Aorta (tissue), 5 donors: ENCODE measurements at regions not wholly inside any gene's neighbourhood (a gene's known extent, or its start where the extent isn't known, plus 50 kb on each side); places are given as distances from the start of the nearest gene placed in this dataset.

Source experiments
- ATAC-seq: fragments of 200-7000 bp; cut with Tn5 transposase; one replicate; pipeline ENCODE4 v1.9.1; 2022; ENCODE audit warnings: moderate library complexity; ENCODE audit not compliant: low FRiP score
- DNase-seq, 2 donors: peaks; one replicate each; pipeline ENCODE4 v3.0.0-alpha.2; 2020
- H3K27ac ChIP-seq, 2 donors: one replicate each; pipeline ENCODE4 v1.5.1; 2013; ENCODE audit warnings: low read length in 2 of 2, mild to moderate bottlenecking in 2 of 2, moderate library complexity in 2 of 2, control low read depth in 1 of 2, inconsistent platforms in 1 of 2, low read depth in 1 of 2
- H3K27me3 ChIP-seq, 2 donors: one replicate each; pipeline ENCODE4 v1.6.1; 2013; ENCODE audit warnings: control low read depth in 1 of 2, low read length in 1 of 2, mild to moderate bottlenecking in 1 of 2, moderate library complexity in 1 of 2; ENCODE audit not compliant: insufficient read depth in 2 of 2, control insufficient read depth in 1 of 2
- H3K36me3 ChIP-seq, 2 donors: one replicate each; pipeline ENCODE4 v1.6.1; 2013; ENCODE audit warnings: control low read depth in 1 of 2, low read length in 1 of 2, mild to moderate bottlenecking in 1 of 2; ENCODE audit not compliant: insufficient read depth in 2 of 2, control insufficient read depth in 1 of 2
- H3K4me1 ChIP-seq, 2 donors: one replicate each; pipeline ENCODE4 v1.6.1; 2013; ENCODE audit warnings: low read length in 2 of 2, control low read depth in 1 of 2, mild to moderate bottlenecking in 1 of 2, moderate library complexity in 1 of 2; ENCODE audit not compliant: insufficient read depth in 2 of 2, control insufficient read depth in 1 of 2
- H3K4me3 ChIP-seq, 2 donors: one replicate each; pipeline ENCODE4 v1.5.1; 2013; ENCODE audit warnings: low read length in 2 of 2, control low read depth in 1 of 2, mild to moderate bottlenecking in 1 of 2
- H3K9me3 ChIP-seq: one replicate; pipeline ENCODE4 v1.6.1; 2013; ENCODE audit warnings: mild to moderate bottlenecking, low read length; ENCODE audit not compliant: control insufficient read depth
- WGBS, 2 donors: extraction: QIAGEN DNeasy Blood & Tissue Kit; methylation state at CpG; one replicate each; pipeline ENCODE4 v1.1.7; 2013; 5-methylcytosine and 5-hydroxymethylcytosine counted together
- intact Hi-C, 2 donors: fragments of 100-400 bp; cut with DNase I; formaldehyde crosslinking; loops; one replicate each; pipeline versions ENCODE4 v1.14.2 to v1.15.0; 2022
- donor health status: healthy with polysubstance abuse.
- donor health status: Bipolar disorder and iron deficiency.
- donor health status: DM: no; HTN: no; CAD: no.
- donor health status: DM: no; HTN: no; CAD: no.
- donor health status: DM: yes; HTN: yes; CAD: no.

GRCh38 chr5:74576941-74577456, 63.5 kb downstream of the ENC1 start:
- no peak overlapping the region for H3K27ac ChIP-seq
- DNase-seq (no peak), ATAC-seq (peak; percentile 70)
- no peaks in the 10 kb centered on the region for H3K9me3 ChIP-seq
- WGBS, 2 donors: 72% methylated on average over 6 of the region's 6 CpGs
- intact Hi-C loops: no loop called here
- H3K27me3 ChIP-seq: no peaks in the 10 kb centered on the region
- H3K4me3 ChIP-seq: no peak overlapping the region
- no peaks in the 10 kb centered on the region for H3K36me3 ChIP-seq
- H3K4me1 ChIP-seq: no peaks in the 10 kb centered on the region

GRCh38 chr5:74575741-74576538, 64.6 kb downstream of the ENC1 start:
- no peaks in the 10 kb centered on the region for H3K9me3 ChIP-seq
- H3K27me3 ChIP-seq: no peaks in the 10 kb centered on the region
- H3K36me3 ChIP-seq: no peaks in the 10 kb centered on the region
- no peak for DNase-seq
- H3K27ac ChIP-seq: no peak overlapping the region
- WGBS, 2 donors: 72 to 77% methylated on average over 15 of the region's 15 CpGs
- ATAC-seq: peak; percentile 43
- intact Hi-C loops: no loop called here
- no peaks in the 10 kb centered on the region for H3K4me1 ChIP-seq
- no peak overlapping the region for H3K4me3 ChIP-seq

- Histone ChIP-seq H3K9me3 (peaks cover 1% of the 10 kb centered on the region), H3K4me3 (no peak overlapping the region), H3K27ac (no peak overlapping the region), H3K27me3 (no peaks in the 10 kb centered on the region), H3K36me3 (no peaks in the 10 kb centered on the region), H3K4me1 (no peaks in the 10 kb centered on the region)
- ATAC-seq (no peak), DNase-seq (no peak)
- WGBS, 2 donors: 86 to 87% methylated on average over 2 of the region's 2 CpGs
- intact Hi-C loops: no loop called here
Measured at GRCh38 chr5:74570250-74570649, 70.3 kb downstream of the ENC1 start.

DNA sequence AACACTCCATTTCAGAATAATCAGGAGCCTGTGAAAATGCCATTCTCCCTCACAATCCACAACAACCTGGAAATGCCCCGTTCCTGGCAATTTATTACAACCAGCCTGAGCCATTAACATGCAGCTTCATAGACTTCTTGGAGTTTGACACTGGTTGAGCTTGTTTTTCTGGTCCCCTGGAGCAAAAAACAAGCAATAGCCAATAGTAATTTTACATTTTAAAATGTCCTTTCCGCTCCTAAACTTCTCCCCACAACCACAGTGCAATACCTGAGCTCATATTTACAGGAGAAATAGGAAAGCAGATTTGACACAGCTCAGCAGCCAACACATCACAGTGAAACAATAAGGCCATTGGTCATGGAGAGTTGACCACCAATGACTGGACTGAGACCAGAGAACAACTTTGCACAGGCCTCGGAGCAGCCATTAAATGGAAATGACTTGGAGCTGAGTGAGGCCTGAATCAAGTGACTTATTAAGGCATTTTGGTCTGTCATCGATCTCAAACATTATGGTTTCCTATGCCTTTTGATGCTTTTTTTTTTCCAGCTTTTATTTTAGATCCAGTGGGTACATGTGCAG, 73.0 kb downstream of the ENC1 start:
- 84 to 85% methylated on average over 4 of the region's 4 CpGs for WGBS, 2 donors
- Histone ChIP-seq H3K27ac (no peak overlapping the region), H3K36me3 (no peaks in the 10 kb centered on the region), H3K4me3 (no peak overlapping the region), H3K27me3 (no peaks in the 10 kb centered on the region), H3K9me3 (peaks cover 1% of the 10 kb centered on the region), H3K4me1 (no peaks in the 10 kb centered on the region)
- intact Hi-C loops: no loop called here
- no peak for DNase-seq
- ATAC-seq: no peak

DNA sequence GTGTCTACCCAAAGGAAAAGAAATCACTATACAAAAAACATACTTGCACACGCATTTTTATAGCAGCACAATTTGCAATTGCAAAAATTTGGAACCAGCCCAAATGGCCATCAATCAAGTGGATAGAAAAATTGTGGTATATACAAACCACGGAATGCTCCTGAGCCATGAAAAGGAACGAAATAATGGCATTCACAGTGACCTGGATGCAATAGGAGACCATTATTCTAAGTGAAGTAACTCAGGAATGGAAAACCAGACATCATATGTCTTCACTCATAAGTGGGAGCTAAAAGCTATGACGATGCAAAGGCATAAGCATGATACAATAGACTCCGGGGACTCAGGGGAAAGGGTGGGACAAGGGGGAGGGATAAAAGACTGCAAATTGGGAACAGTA, 78.4 kb downstream of the ENC1 start:
- no peak for ATAC-seq
- intact Hi-C loops: no loop called here

GRCh38 chr5:74560245-74560644, 80.3 kb downstream of the ENC1 start:
- H3K27me3 ChIP-seq: no peaks in the 10 kb centered on the region
- intact Hi-C loops: no loop called here
- H3K9me3 ChIP-seq: no peaks in the 10 kb centered on the region
- ATAC-seq: no peak
- no peak overlapping the region for H3K4me3 ChIP-seq
- no peak for DNase-seq
- no peak overlapping the region for H3K27ac ChIP-seq
- H3K36me3 ChIP-seq: no peaks in the 10 kb centered on the region
- no peaks in the 10 kb centered on the region for H3K4me1 ChIP-seq

More for the DNA sequence above, 78.4 kb downstream of the ENC1 start:
- Histone ChIP-seq H3K27ac (no peak overlapping the region), H3K4me3 (no peak overlapping the region), H3K9me3 (no peaks in the 10 kb centered on the region), H3K36me3 (no peaks in the 10 kb centered on the region), H3K4me1 (no peaks in the 10 kb centered on the region), H3K27me3 (no peaks in the 10 kb centered on the region)
- no peak for DNase-seq
- WGBS, 2 donors: 58 to 61% methylated on average over 5 of the region's 5 CpGs

DNA sequence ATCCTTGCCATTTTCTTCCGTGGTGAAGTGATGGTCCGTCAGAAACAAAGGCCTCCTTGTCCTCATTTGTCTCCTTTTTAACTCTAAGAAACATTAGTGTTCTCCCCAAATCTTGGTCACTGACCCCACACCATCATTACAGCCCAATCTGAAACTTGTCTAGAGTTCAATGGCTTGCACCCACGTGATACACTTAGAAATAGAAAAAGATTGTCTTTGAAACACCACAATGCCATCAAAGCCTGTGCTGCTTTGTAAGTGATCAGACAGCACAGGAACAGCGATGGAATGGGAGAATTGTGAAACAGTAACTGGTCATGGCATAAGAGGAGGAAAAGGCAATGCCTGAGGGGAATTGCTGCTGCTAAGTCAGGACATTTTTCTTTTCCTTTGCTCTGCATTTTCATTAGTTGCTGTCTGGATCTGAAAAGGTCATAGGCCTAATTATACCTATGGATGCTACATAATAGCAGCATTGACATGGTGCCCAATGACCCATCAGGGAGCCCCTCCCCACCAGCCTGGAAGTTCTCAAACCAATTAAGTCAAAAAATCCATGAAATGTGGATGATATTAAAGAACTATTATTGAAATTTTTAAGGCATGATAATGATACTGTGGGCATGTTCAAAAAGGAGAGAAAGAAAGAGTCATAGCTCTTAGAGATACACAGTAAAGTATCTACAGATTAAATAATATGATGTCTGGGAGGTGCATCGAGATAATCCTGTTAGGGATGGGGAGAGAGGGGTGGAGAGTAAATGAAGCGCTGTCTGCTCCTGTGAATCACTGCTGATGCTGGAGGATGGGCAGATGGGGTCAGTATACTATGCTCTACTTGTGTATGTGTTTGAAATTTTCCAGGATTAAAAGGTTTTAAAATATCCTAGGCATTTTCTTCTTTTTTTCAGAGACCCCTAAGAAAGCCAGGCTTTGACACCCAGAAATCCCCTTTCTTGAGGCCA, 83.6 kb downstream of the ENC1 start:
- Histone ChIP-seq H3K36me3 (no peaks in the 10 kb centered on the region), H3K27ac (no peak overlapping the region), H3K9me3 (no peaks in the 10 kb centered on the region), H3K27me3 (no peaks in the 10 kb centered on the region), H3K4me3 (no peak overlapping the region), H3K4me1 (no peaks in the 10 kb centered on the region)
- DNase-seq (no peak), ATAC-seq (no peak)
- intact Hi-C loops: loop anchor here in 1 of 2 donors (5.0 kb wide), 1 partner anchor 35 kb away; no protein-coding TSS in a partner anchor
- 92 to 96% methylated on average over 6 of the region's 6 CpGs for WGBS, 2 donors

DNA sequence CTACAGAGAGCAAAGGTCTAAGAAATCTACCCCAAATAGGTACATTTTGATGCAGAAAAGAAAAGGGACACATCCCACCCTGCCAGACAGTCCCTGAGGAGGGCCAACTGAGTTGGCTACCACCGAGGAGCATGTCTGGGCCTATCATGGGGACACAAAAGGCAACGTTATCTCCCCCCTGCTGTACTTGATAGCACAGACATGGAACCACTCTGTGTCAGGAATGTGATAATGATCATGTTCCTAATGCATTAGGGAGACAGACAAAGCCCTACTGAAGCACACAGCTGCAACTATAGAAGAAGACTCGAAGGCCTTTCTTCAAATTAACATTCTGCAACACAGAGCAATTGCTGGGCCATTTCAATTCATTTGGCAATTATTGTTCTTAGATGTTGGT, 84.5 kb downstream of the ENC1 start:
- Histone ChIP-seq H3K4me1 (no peaks in the 10 kb centered on the region), H3K27ac (no peak overlapping the region), H3K4me3 (no peak overlapping the region), H3K36me3 (no peaks in the 10 kb centered on the region), H3K27me3 (no peaks in the 10 kb centered on the region), H3K9me3 (no peaks in the 10 kb centered on the region)
- no peak for DNase-seq
- intact Hi-C loops: loop anchor here in 1 of 2 donors (5.0 kb wide), 1 partner anchor 34 kb away; no protein-coding TSS in a partner anchor
- 89 to 92% methylated on average over 3 of the region's 3 CpGs for WGBS, 2 donors
- ATAC-seq: no peak
